Immature natural killer cell (primary cell): ENCODE measurements at regions not wholly inside any gene's neighbourhood (a gene's known extent, or its start where the extent isn't known, plus 50 kb on each side); places are given as distances from the start of the nearest gene placed in this dataset.
A peak's percentile ranks its signal among the peaks of the same experiment; 100 is the strongest.

Source experiments
- DNase-seq, 3 donors: peaks; one replicate each; pipeline ENCODE4 v3.0.0; 2022; ENCODE audit warnings: mixed read lengths in 1 of 3
- H3K27ac Mint-ChIP-seq, 6 donors: one replicate each; pipeline ENCODE4 v1.8.0; 2020; ENCODE audit warnings: mixed read lengths in 6 of 6, mild to moderate bottlenecking in 5 of 6, inconsistent platforms in 4 of 6, moderate library complexity in 3 of 6
- H3K27me3 Mint-ChIP-seq, 3 donors: one replicate each; pipeline ENCODE4 v1.8.0; 2020 to 2021; ENCODE audit warnings: low read depth in 3 of 3, mild to moderate bottlenecking in 3 of 3, mixed read lengths in 3 of 3, moderate library complexity in 3 of 3, inconsistent platforms in 1 of 3
- H3K36me3 Mint-ChIP-seq, 3 donors: one replicate each; pipeline ENCODE4 v1.8.0; 2020; ENCODE audit warnings: mixed read lengths in 3 of 3, inconsistent platforms in 2 of 3, mild to moderate bottlenecking in 2 of 3
- H3K4me1 Mint-ChIP-seq, 2 donors: one replicate each; pipeline ENCODE4 v1.8.0; 2020; ENCODE audit warnings: inconsistent platforms in 2 of 2, mild to moderate bottlenecking in 2 of 2, mixed read lengths in 2 of 2, moderate library complexity in 1 of 2
- H3K4me3 Mint-ChIP-seq, 5 donors: one replicate each; pipeline ENCODE4 v1.8.0; 2020; ENCODE audit warnings: mild to moderate bottlenecking in 5 of 5, mixed read lengths in 5 of 5, inconsistent platforms in 3 of 5, moderate library complexity in 3 of 5
- H3K9me3 Mint-ChIP-seq, 6 donors: one replicate each; pipeline ENCODE4 v1.8.0; 2020; ENCODE audit warnings: mild to moderate bottlenecking in 6 of 6, mixed read lengths in 6 of 6, inconsistent platforms in 4 of 6, moderate library complexity in 3 of 6

- no peak overlapping the region for H3K4me3 Mint-ChIP-seq
- H3K27ac Mint-ChIP-seq: no peak overlapping the region
- no peaks in the 10 kb centered on the region for H3K9me3 Mint-ChIP-seq
- H3K36me3 Mint-ChIP-seq: no peaks in the 10 kb centered on the region
- no peak for DNase-seq
- no peaks in the 10 kb centered on the region for H3K4me1 Mint-ChIP-seq
- peaks cover 0 to 9% (median 6%) of the 10 kb centered on the region in 3 donors for H3K27me3 Mint-ChIP-seq
Measured at GRCh38 chr1:5455056-5455455, 537.2 kb downstream of the NPHP4 start.

- no peak for DNase-seq
- no peaks in the 10 kb centered on the region for H3K9me3 Mint-ChIP-seq
- H3K36me3 Mint-ChIP-seq: no peaks in the 10 kb centered on the region
- H3K4me1 Mint-ChIP-seq: no peaks in the 10 kb centered on the region
- H3K27ac Mint-ChIP-seq: no peak overlapping the region
- no peak overlapping the region for H3K4me3 Mint-ChIP-seq
- peaks cover 0 to 8% (median 6%) of the 10 kb centered on the region in 3 donors for H3K27me3 Mint-ChIP-seq
Measured at GRCh38 chr1:5453347-5453746, 538.9 kb downstream of the NPHP4 start.

- Mint-ChIP-seq H3K27me3 (peaks cover 0 to 8% (median 6%) of the 10 kb centered on the region in 3 donors), H3K27ac (no peak overlapping the region), H3K36me3 (no peaks in the 10 kb centered on the region), H3K9me3 (no peaks in the 10 kb centered on the region), H3K4me3 (no peak overlapping the region), H3K4me1 (no peaks in the 10 kb centered on the region)
- no peak for DNase-seq
Measured at GRCh38 chr1:5451671-5452070, 540.6 kb downstream of the NPHP4 start.

GRCh38 chr1:5448486-5448885, 543.7 kb downstream of the NPHP4 start:
- no peaks in the 10 kb centered on the region for H3K36me3 Mint-ChIP-seq
- no peaks in the 10 kb centered on the region for H3K9me3 Mint-ChIP-seq
- no peak overlapping the region for H3K27ac Mint-ChIP-seq
- peaks cover 0 to 9% (median 1%) of the 10 kb centered on the region in 3 donors for H3K27me3 Mint-ChIP-seq
- no peak overlapping the region for H3K4me3 Mint-ChIP-seq
- no peaks in the 10 kb centered on the region for H3K4me1 Mint-ChIP-seq
- DNase-seq: peak in 1 of 3 donors; percentile 21

- no peak for DNase-seq
- Mint-ChIP-seq H3K9me3 (no peaks in the 10 kb centered on the region), H3K36me3 (no peaks in the 10 kb centered on the region), H3K4me1 (no peaks in the 10 kb centered on the region), H3K4me3 (no peak overlapping the region), H3K27ac (no peak overlapping the region), H3K27me3 (peaks cover 0 to 9% (median 1%) of the 10 kb centered on the region in 3 donors)
Measured at GRCh38 chr1:5447503-5447960, 544.7 kb downstream of the NPHP4 start.

GRCh38 chr1:5444396-5444795, 547.8 kb downstream of the NPHP4 start:
- peaks cover 0 to 3% (median 0%) of the 10 kb centered on the region in 3 donors for H3K36me3 Mint-ChIP-seq
- no peak overlapping the region for H3K4me3 Mint-ChIP-seq
- H3K27ac Mint-ChIP-seq: no peak overlapping the region
- H3K9me3 Mint-ChIP-seq: peaks cover 0 to 3% (median 0%) of the 10 kb centered on the region in 6 donors
- H3K27me3 Mint-ChIP-seq: peaks cover 0 to 7% (median 1%) of the 10 kb centered on the region in 3 donors
- no peaks in the 10 kb centered on the region for H3K4me1 Mint-ChIP-seq
- no peak for DNase-seq

- H3K4me1 Mint-ChIP-seq: no peaks in the 10 kb centered on the region
- H3K27ac Mint-ChIP-seq: no peak overlapping the region
- H3K9me3 Mint-ChIP-seq: peaks cover 0 to 26% (median 3%) of the 10 kb centered on the region in 6 donors
- no peak for DNase-seq
- H3K36me3 Mint-ChIP-seq: peaks cover 0 to 11% (median 0%) of the 10 kb centered on the region in 3 donors
- H3K4me3 Mint-ChIP-seq: no peak overlapping the region
- H3K27me3 Mint-ChIP-seq: peaks cover 0 to 6% (median 5%) of the 10 kb centered on the region in 3 donors
Measured at GRCh38 chr1:5436808-5437207, 555.4 kb downstream of the NPHP4 start.

- Mint-ChIP-seq H3K36me3 (peaks cover 0 to 11% (median 0%) of the 10 kb centered on the region in 3 donors), H3K4me1 (no peaks in the 10 kb centered on the region), H3K27ac (no peak overlapping the region), H3K27me3 (peaks cover 0 to 8% (median 6%) of the 10 kb centered on the region in 3 donors), H3K4me3 (no peak overlapping the region), H3K9me3 (peaks cover 0 to 26% (median 3%) of the 10 kb centered on the region in 6 donors)
- DNase-seq: no peak
Measured at GRCh38 chr1:5435414-5435813, 556.8 kb downstream of the NPHP4 start.

- DNase-seq: no peak
Measured at GRCh38 chr1:5432436-5432835, 559.8 kb downstream of the NPHP4 start.

GRCh38 chr1:5430911-5431697, 561.1 kb downstream of the NPHP4 start:
- Mint-ChIP-seq H3K9me3 (no peaks in the 10 kb centered on the region), H3K36me3 (no peaks in the 10 kb centered on the region), H3K4me3 (no peak overlapping the region), H3K4me1 (no peaks in the 10 kb centered on the region), H3K27ac (no peak overlapping the region), H3K27me3 (peaks cover 5 to 13% (median 6%) of the 10 kb centered on the region in 3 donors)
- no peak for DNase-seq

More at GRCh38 chr1:5432436-5432835, 559.8 kb downstream of the NPHP4 start:
- peaks cover 0 to 2% (median 0%) of the 10 kb centered on the region in 3 donors for H3K36me3 Mint-ChIP-seq
- H3K27ac Mint-ChIP-seq: no peak overlapping the region
- H3K27me3 Mint-ChIP-seq: peaks cover 4 to 12% (median 7%) of the 10 kb centered on the region in 3 donors
- H3K4me1 Mint-ChIP-seq: no peaks in the 10 kb centered on the region
- peaks cover 0 to 3% (median 0%) of the 10 kb centered on the region in 6 donors for H3K9me3 Mint-ChIP-seq
- H3K4me3 Mint-ChIP-seq: no peak overlapping the region

- H3K9me3 Mint-ChIP-seq: no peaks in the 10 kb centered on the region
- H3K27me3 Mint-ChIP-seq: peaks cover 8 to 13% (median 9%) of the 10 kb centered on the region in 3 donors
- no peak overlapping the region for H3K27ac Mint-ChIP-seq
- no peaks in the 10 kb centered on the region for H3K4me1 Mint-ChIP-seq
- DNase-seq: no peak
- H3K36me3 Mint-ChIP-seq: no peaks in the 10 kb centered on the region
- H3K4me3 Mint-ChIP-seq: no peak overlapping the region
Measured at GRCh38 chr1:5430136-5430535, 562.1 kb downstream of the NPHP4 start.

- Mint-ChIP-seq H3K36me3 (no peaks in the 10 kb centered on the region), H3K4me3 (no peak overlapping the region), H3K27ac (no peak overlapping the region), H3K9me3 (no peaks in the 10 kb centered on the region), H3K4me1 (peaks cover 2 to 4% of the 10 kb centered on the region in 2 donors), H3K27me3 (peaks cover 8 to 12% (median 10%) of the 10 kb centered on the region in 3 donors)
- DNase-seq: no peak
Measured at GRCh38 chr1:5428351-5428750, 563.9 kb downstream of the NPHP4 start.

GRCh38 chr1:5427026-5427613, 565.1 kb downstream of the NPHP4 start:
- H3K4me1 Mint-ChIP-seq: peaks cover 14 to 16% of the 10 kb centered on the region in 2 donors
- H3K9me3 Mint-ChIP-seq: no peaks in the 10 kb centered on the region
- peaks cover 8 to 10% (median 9%) of the 10 kb centered on the region in 3 donors for H3K27me3 Mint-ChIP-seq
- H3K27ac Mint-ChIP-seq: no peak overlapping the region
- no peak for DNase-seq
- no peak overlapping the region for H3K4me3 Mint-ChIP-seq
- no peaks in the 10 kb centered on the region for H3K36me3 Mint-ChIP-seq
